Activated B cell treated with CpG ODN at 0.5 μM for 24 hours (primary cell): ENCODE measurements at regions not wholly inside any gene's neighbourhood (a gene's known extent, or its start where the extent isn't known, plus 50 kb on each side); places are given as distances from the start of the nearest gene placed in this dataset.

Experiments used
- ATAC-seq: fragments of 200-7000 bp; cut with Tn5 transposase; one replicate; pipeline ENCODE4 v1.10.0; 2021; ENCODE audit warnings: low read depth, mild to moderate bottlenecking, moderate library complexity
- CTCF ChIA-PET: fragments of 350-600 bp; sonication (Branson Sonifier 250); formaldehyde crosslinking; loops from one replicate; lab custom pipeline; 2021; ENCODE audit warnings: antibody characterized with exemption; lab: Charles Lee
- POLR2A ChIA-PET: fragments of 350-600 bp; sonication (Branson Sonifier 250); formaldehyde crosslinking; loops from one replicate; lab custom pipeline; 2021; ENCODE audit warnings: antibody characterized with exemption; lab: Charles Lee
- DNase-seq: peaks from one replicate; pipeline ENCODE4 v3.0.0; 2022
- H3K27ac Mint-ChIP-seq: one replicate; pipeline ENCODE4 v1.8.0; 2020; ENCODE audit warnings: mixed read lengths
- H3K27me3 Mint-ChIP-seq: one replicate; pipeline ENCODE4 v1.8.0; 2021; ENCODE audit warnings: mixed read lengths
- H3K36me3 Mint-ChIP-seq: one replicate; pipeline ENCODE4 v1.8.0; 2021; ENCODE audit warnings: low read depth, mixed read lengths
- H3K4me1 Mint-ChIP-seq: one replicate; pipeline ENCODE4 v1.8.0; 2021; ENCODE audit warnings: mixed read lengths
- H3K4me3 Mint-ChIP-seq: one replicate; pipeline ENCODE4 v1.8.0; 2020; ENCODE audit warnings: mild to moderate bottlenecking, mixed read lengths
- H3K9me3 Mint-ChIP-seq: one replicate; pipeline ENCODE4 v1.8.0; 2020; ENCODE audit warnings: mixed read lengths
- CTCF ChIP-seq: fragments of 200-600 bp; IDR thresholded peaks from one replicate; pipeline ENCODE4 v1.8.0; 2022; ENCODE audit warnings: antibody characterized with exemption, mild to moderate bottlenecking
- intact Hi-C: fragments of 100-400 bp; cut with micrococcal nuclease; formaldehyde crosslinking; loops from one replicate; pipeline ENCODE4 v1.15.1; 2024

- H3K9me3 Mint-ChIP-seq = peaks cover 3% of the 10 kb centered on the region
- no peaks in the 10 kb centered on the region for H3K27me3 Mint-ChIP-seq
- intact Hi-C loops = no loop called here
- ATAC-seq = no peak
- TF ChIP-seq CTCF = no peak
- H3K27ac Mint-ChIP-seq = no peak overlapping the region
- no peaks in the 10 kb centered on the region for H3K4me1 Mint-ChIP-seq
- POLR2A ChIA-PET = no interaction called here
- no peaks in the 10 kb centered on the region for H3K36me3 Mint-ChIP-seq
- no peak for DNase-seq
- H3K4me3 Mint-ChIP-seq = no peak overlapping the region
- CTCF ChIA-PET = no interaction called here
Observed at GRCh38 chr5:121086671-121087070, 622.6 kb downstream of the PRR16 start.

GRCh38 chr5:121087560-121087959 is 623.5 kb downstream of the PRR16 start:
- Mint-ChIP-seq H3K4me1 (no peaks in the 10 kb centered on the region), H3K9me3 (peaks cover 3% of the 10 kb centered on the region), H3K27me3 (no peaks in the 10 kb centered on the region), H3K36me3 (no peaks in the 10 kb centered on the region), H3K27ac (no peak overlapping the region), H3K4me3 (no peak overlapping the region)
- no peak for ATAC-seq
- ChIA-PET CTCF (no interaction called here), POLR2A (no interaction called here)
- TF ChIP-seq CTCF = no peak
- no peak for DNase-seq
- intact Hi-C loops = no loop called here

- Mint-ChIP-seq H3K27ac (no peak overlapping the region), H3K27me3 (no peaks in the 10 kb centered on the region), H3K4me3 (no peak overlapping the region), H3K9me3 (peaks cover 3% of the 10 kb centered on the region), H3K4me1 (no peaks in the 10 kb centered on the region), H3K36me3 (no peaks in the 10 kb centered on the region)
- intact Hi-C loops = no loop called here
- ChIA-PET CTCF (no interaction called here), POLR2A (no interaction called here)
- TF ChIP-seq CTCF = no peak
- ATAC-seq (no peak), DNase-seq (no peak)
Observed at GRCh38 chr5:121088341-121088740, 624.2 kb downstream of the PRR16 start.

- POLR2A ChIA-PET = no interaction called here
- no peaks in the 10 kb centered on the region for H3K36me3 Mint-ChIP-seq
- CTCF ChIA-PET = no interaction called here
- no peak overlapping the region for H3K4me3 Mint-ChIP-seq
- intact Hi-C loops = no loop called here
- no peaks in the 10 kb centered on the region for H3K4me1 Mint-ChIP-seq
- H3K9me3 Mint-ChIP-seq = no peaks in the 10 kb centered on the region
- no peaks in the 10 kb centered on the region for H3K27me3 Mint-ChIP-seq
- no peak for TF ChIP-seq CTCF
- DNase-seq (no peak), ATAC-seq (no peak)
- H3K27ac Mint-ChIP-seq = no peak overlapping the region
Observed at GRCh38 chr5:121090822-121091221, 626.7 kb downstream of the PRR16 start.

- no peaks in the 10 kb centered on the region for H3K9me3 Mint-ChIP-seq
- H3K4me1 Mint-ChIP-seq = no peaks in the 10 kb centered on the region
- DNase-seq = no peak
- no peak for TF ChIP-seq CTCF
- H3K36me3 Mint-ChIP-seq = no peaks in the 10 kb centered on the region
- H3K4me3 Mint-ChIP-seq = no peak overlapping the region
- POLR2A ChIA-PET = no interaction called here
- intact Hi-C loops = no loop called here
- CTCF ChIA-PET = no interaction called here
- H3K27ac Mint-ChIP-seq = no peak overlapping the region
- H3K27me3 Mint-ChIP-seq = no peaks in the 10 kb centered on the region
- no peak for ATAC-seq
Observed at GRCh38 chr5:121100931-121101330, 636.8 kb downstream of the PRR16 start.
